Nephron progenitor cell (in vitro differentiated cells): ENCODE measurements at regions not wholly inside any gene's neighbourhood (a gene's known extent, or its start where the extent isn't known, plus 50 kb on each side); places are given as distances from the start of the nearest gene placed in this dataset.
"Not testable (repeated sequence)": the region's sequence is repeated elsewhere in the genome, so short reads cannot be mapped to it uniquely, and the experiment has no call there.

Experiments
- DNase-seq: peaks from one replicate; pipeline ENCODE4 v3.0.0; 2021
- H3K27ac Mint-ChIP-seq: 2 replicates; pipeline ENCODE4 v1.8.0; 2021; ENCODE audit warnings: mild to moderate bottlenecking, moderate library complexity, mixed read lengths
- H3K27me3 Mint-ChIP-seq: 2 replicates; pipeline ENCODE4 v1.8.0; 2021; ENCODE audit warnings: mild to moderate bottlenecking, low read depth, mixed read lengths; ENCODE audit not compliant: poor library complexity
- H3K36me3 Mint-ChIP-seq: 2 replicates; pipeline ENCODE4 v1.8.0; 2021; ENCODE audit warnings: low read depth, mixed read lengths
- H3K4me1 Mint-ChIP-seq: 2 replicates; pipeline ENCODE4 v1.8.0; 2021; ENCODE audit warnings: mixed read lengths
- H3K4me3 Mint-ChIP-seq: 2 replicates; pipeline ENCODE4 v1.8.0; 2021; ENCODE audit warnings: mild to moderate bottlenecking, moderate library complexity, mixed read lengths
- H3K9me3 Mint-ChIP-seq: 2 replicates; pipeline ENCODE4 v1.8.0; 2021; ENCODE audit warnings: mild to moderate bottlenecking, moderate library complexity, mixed read lengths
- TF ChIP-seq, protein P1 (sequence below): fragments of 200-600 bp; sonication (generic); IDR thresholded peaks from 2 replicates; pipeline ENCODE4 v1.5.0; 2021; ENCODE audit warnings: antibody characterized with exemption

DNA sequence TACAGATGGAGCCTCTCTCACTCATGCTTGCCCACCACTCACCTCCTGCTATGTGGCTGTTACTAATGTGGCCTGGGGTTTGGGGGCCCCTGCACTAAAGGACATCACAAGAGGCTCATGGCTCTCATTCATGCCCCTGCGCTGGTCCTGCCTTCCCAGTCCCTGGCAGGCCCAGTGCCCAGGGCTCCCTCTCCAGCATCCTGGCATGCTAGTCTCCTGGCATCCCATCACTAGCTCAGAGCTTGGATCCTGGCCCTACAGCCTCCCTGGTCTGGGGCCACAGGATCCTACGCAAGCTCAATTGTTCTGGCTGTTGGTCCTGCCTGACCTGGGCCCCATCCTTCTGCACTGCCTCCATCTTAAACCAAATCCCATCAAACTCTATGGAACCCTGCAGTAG, 685.4 kb downstream of the PTPRU start:
- DNase-seq: no peak
- Mint-ChIP-seq H3K4me3 (no peak overlapping the region), H3K9me3 (no peaks in the 10 kb centered on the region), H3K27me3 (peaks cover 12% of the 10 kb centered on the region), H3K36me3 (no peaks in the 10 kb centered on the region), H3K4me1 (peaks cover 21% of the 10 kb centered on the region), H3K27ac (no peak overlapping the region)
- TF ChIP-seq, protein P1, sequence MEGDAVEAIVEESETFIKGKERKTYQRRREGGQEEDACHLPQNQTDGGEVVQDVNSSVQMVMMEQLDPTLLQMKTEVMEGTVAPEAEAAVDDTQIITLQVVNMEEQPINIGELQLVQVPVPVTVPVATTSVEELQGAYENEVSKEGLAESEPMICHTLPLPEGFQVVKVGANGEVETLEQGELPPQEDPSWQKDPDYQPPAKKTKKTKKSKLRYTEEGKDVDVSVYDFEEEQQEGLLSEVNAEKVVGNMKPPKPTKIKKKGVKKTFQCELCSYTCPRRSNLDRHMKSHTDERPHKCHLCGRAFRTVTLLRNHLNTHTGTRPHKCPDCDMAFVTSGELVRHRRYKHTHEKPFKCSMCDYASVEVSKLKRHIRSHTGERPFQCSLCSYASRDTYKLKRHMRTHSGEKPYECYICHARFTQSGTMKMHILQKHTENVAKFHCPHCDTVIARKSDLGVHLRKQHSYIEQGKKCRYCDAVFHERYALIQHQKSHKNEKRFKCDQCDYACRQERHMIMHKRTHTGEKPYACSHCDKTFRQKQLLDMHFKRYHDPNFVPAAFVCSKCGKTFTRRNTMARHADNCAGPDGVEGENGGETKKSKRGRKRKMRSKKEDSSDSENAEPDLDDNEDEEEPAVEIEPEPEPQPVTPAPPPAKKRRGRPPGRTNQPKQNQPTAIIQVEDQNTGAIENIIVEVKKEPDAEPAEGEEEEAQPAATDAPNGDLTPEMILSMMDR: no peak

- DNase-seq: no peak
- Mint-ChIP-seq H3K9me3 (no peaks in the 10 kb centered on the region), H3K4me3 (no peak overlapping the region), H3K27ac (no peak overlapping the region), H3K27me3 (peaks cover 12% of the 10 kb centered on the region), H3K4me1 (peaks cover 16% of the 10 kb centered on the region), H3K36me3 (no peaks in the 10 kb centered on the region)
- TF ChIP-seq, protein P1: no peak
These were observed 684.5 kb downstream of the PTPRU start for GRCh38 chr1:29920784-29921183.

DNA sequence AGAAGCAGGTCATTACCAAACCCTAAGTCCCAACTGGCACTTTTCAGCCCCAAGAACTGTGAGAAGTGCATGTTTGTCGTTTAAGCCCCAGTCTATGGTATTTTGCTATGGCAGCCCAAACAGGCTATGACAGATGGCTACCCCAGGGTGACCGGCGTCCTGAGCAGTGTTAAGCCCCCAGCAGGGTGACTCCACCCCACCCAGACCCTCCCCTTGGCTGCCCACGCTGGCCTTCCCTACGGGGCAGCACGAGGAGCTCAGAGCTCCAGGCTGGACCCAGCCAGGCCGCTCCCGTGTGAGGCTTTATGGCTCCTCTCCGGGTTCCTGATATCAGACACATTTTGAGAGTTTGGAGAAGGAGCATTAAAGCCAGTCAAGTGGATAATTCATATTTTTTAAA, 684.0 kb downstream of the PTPRU start:
- TF ChIP-seq, protein P1: no peak
- DNase-seq: no peak
- H3K4me3 Mint-ChIP-seq: no peak overlapping the region
- no peak overlapping the region for H3K27ac Mint-ChIP-seq
- H3K27me3 Mint-ChIP-seq: peaks cover 12% of the 10 kb centered on the region
- H3K4me1 Mint-ChIP-seq: peaks cover 16% of the 10 kb centered on the region
- no peaks in the 10 kb centered on the region for H3K36me3 Mint-ChIP-seq
- H3K9me3 Mint-ChIP-seq: no peaks in the 10 kb centered on the region

DNA sequence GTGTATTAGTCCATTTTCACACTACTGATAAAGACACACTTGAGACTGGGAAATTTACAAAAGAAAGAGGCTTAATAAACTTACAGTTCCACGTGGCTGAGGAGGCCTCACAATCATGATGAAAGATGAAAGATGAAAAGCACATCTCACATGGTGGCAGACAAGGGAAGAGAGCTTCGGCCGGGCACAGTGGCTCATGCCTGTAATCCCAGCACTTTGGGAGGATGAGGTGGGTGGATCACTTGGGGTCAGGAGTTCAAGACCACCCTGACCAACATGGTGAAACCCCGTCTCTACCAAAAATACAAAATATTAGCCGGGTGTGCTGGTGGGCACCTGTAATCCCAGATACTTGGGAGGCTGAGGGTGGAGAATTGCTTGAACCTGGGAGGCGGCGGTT, 682.7 kb downstream of the PTPRU start:
- not testable (repeated sequence) for H3K4me3 Mint-ChIP-seq, H3K36me3 Mint-ChIP-seq, DNase-seq, H3K27me3 Mint-ChIP-seq, H3K27ac Mint-ChIP-seq, H3K9me3 Mint-ChIP-seq
- H3K4me1 Mint-ChIP-seq: peaks cover 12% of the 10 kb centered on the region

GRCh38 chr1:29916656-29917369, 680.5 kb downstream of the PTPRU start:
- Mint-ChIP-seq H3K9me3 (peaks cover 8% of the 10 kb centered on the region), H3K27me3 (peaks cover 4% of the 10 kb centered on the region), H3K4me3 (no peak overlapping the region), H3K27ac (no peak overlapping the region), H3K4me1 (peaks cover 12% of the 10 kb centered on the region), H3K36me3 (no peaks in the 10 kb centered on the region)
- no peak for DNase-seq
- TF ChIP-seq, protein P1: no peak

DNA sequence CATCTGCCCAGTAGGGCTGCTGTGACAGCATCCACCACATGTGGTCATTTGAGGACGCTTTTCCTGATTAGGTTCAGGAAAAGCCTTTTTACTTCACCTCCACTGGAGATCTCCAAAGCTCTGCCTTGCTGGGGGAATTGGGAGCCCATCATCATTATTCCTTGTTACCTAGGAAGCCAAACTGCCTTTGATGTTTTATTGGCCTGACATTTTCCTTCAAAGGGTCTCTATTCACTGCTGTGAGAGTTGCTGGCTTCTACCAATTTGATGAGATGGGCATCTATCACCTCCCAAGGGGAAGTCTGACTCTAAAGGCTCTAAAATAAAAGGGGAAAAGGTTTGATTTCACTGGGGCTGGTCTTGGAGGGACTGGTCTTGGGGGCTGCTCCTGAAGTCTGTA, 678.6 kb downstream of the PTPRU start:
- H3K4me1 Mint-ChIP-seq: peaks cover 14% of the 10 kb centered on the region
- no peaks in the 10 kb centered on the region for H3K36me3 Mint-ChIP-seq
- peaks cover 8% of the 10 kb centered on the region for H3K9me3 Mint-ChIP-seq
- TF ChIP-seq, protein P1: no peak
- no peak for DNase-seq
- H3K27me3 Mint-ChIP-seq: peaks cover 4% of the 10 kb centered on the region
- no peak overlapping the region for H3K27ac Mint-ChIP-seq
- H3K4me3 Mint-ChIP-seq: no peak overlapping the region
